GM18867 (cell line): ENCODE measurements at regions not wholly inside any gene's neighbourhood (a gene's known extent, or its start where the extent isn't known, plus 50 kb on each side); places are given as distances from the start of the nearest gene placed in this dataset.
"Not testable (repeated sequence)": the region's sequence is repeated elsewhere in the genome, so short reads cannot be mapped to it uniquely, and the experiment has no call there.

Experiments used
- ATAC-seq: cut with Tn5 transposase; IDR thresholded peaks from one replicate; pipeline ENCODE4 v1.9.1; 2021; ENCODE audit warnings: mild to moderate bottlenecking, moderate library complexity; ENCODE audit not compliant: unreplicated experiment

GRCh38 chr6:51289041-51289440, 470.4 kb downstream of the TFAP2B start:
- ATAC-seq = no peak

- no peak for ATAC-seq
These were observed 474.0 kb downstream of the TFAP2B start for GRCh38 chr6:51292659-51293058.

- no peak for ATAC-seq
These were observed 481.1 kb downstream of the TFAP2B start for GRCh38 chr6:51299621-51300380.

GRCh38 chr6:51300510-51300909, 481.8 kb downstream of the TFAP2B start:
- ATAC-seq = no peak

GRCh38 chr6:51301962-51302361, 483.3 kb downstream of the TFAP2B start:
- ATAC-seq = peak; percentile 52

- no peak for ATAC-seq
These were observed 483.8 kb downstream of the TFAP2B start for GRCh38 chr6:51302431-51302830.

- no peak for ATAC-seq
These were observed 484.7 kb downstream of the TFAP2B start for GRCh38 chr6:51303338-51303737.

GRCh38 chr6:51314965-51315364, 496.3 kb downstream of the TFAP2B start:
- no peak for ATAC-seq

GRCh38 chr6:51318674-51319073, 500.0 kb downstream of the TFAP2B start:
- no peak for ATAC-seq

GRCh38 chr6:51321477-51321876, 502.8 kb downstream of the TFAP2B start:
- not testable (repeated sequence) for ATAC-seq

- ATAC-seq = no peak
These were observed 503.8 kb downstream of the TFAP2B start for GRCh38 chr6:51322505-51322904.

- no peak for ATAC-seq
These were observed 504.4 kb downstream of the TFAP2B start for GRCh38 chr6:51323056-51323455.

- ATAC-seq = no peak
These were observed 512.3 kb downstream of the TFAP2B start for GRCh38 chr6:51330971-51331370.

GRCh38 chr6:51335543-51335942, 516.9 kb downstream of the TFAP2B start:
- no peak for ATAC-seq

- no peak for ATAC-seq
These were observed 517.5 kb downstream of the TFAP2B start for GRCh38 chr6:51336185-51336584.

GRCh38 chr6:51337277-51337676, 518.6 kb downstream of the TFAP2B start:
- ATAC-seq = no peak

- ATAC-seq = no peak
These were observed 520.4 kb downstream of the TFAP2B start for GRCh38 chr6:51339108-51339507.

- no peak for ATAC-seq
These were observed 521.1 kb downstream of the TFAP2B start for GRCh38 chr6:51339728-51340127.

- ATAC-seq = no peak
These were observed 523.7 kb downstream of the TFAP2B start for GRCh38 chr6:51342393-51342792.

GRCh38 chr6:51349857-51350256, 531.2 kb downstream of the TFAP2B start:
- no peak for ATAC-seq

- ATAC-seq = no peak
These were observed 531.7 kb downstream of the TFAP2B start for GRCh38 chr6:51350308-51350904.

GRCh38 chr6:51352506-51353029, 533.9 kb downstream of the TFAP2B start:
- no peak for ATAC-seq
